ENCODE measurements at regions not wholly inside any gene's neighbourhood (a gene's known extent, or its start where the extent isn't known, plus 50 kb on each side); places are given as distances from the start of the nearest gene placed in this dataset.

- TF ChIP-seq POLR2A (IDR thresholded peaks at IDR 0.05) = no peak
- no peak for TF ChIP-seq CTCF (IDR thresholded peaks at IDR 0.05)
Measured at GRCh38 chr13:60974296-60974695, 441.4 kb downstream of the PCDH20 start.

Data from esophagus squamous epithelium (tissue), 4 donors.